AG04449 (cell line): ENCODE measurements at regions not wholly inside any gene's neighbourhood (a gene's known extent, or its start where the extent isn't known, plus 50 kb on each side); places are given as distances from the start of the nearest gene placed in this dataset.

Experiments
- CTCF ChIA-PET: fragments of 350-600 bp; formaldehyde crosslinking; extraction: SDS; loops from one replicate; lab custom pipeline; 2021; ENCODE audit warnings: antibody characterized with exemption; lab: Yijun Ruan, JAX
- POLR2A ChIA-PET: fragments of 400-600, 350-600 bp; formaldehyde crosslinking; extraction: SDS; loops from one replicate; lab custom pipeline; 2020; ENCODE audit warnings: antibody characterized with exemption, inconsistent platforms; lab: Yijun Ruan, JAX
- DNase-seq: peaks from one replicate; pipeline ENCODE4 v3.0.0-alpha.2; 2010; ENCODE audit warnings: low read depth, low spot score
- H3K4me3 ChIP-seq: 2 replicates; pipeline ENCODE4 v1.5.1; 2011; ENCODE audit warnings: low read depth, mild to moderate bottlenecking, control low read depth, low read length
- CTCF ChIP-seq: IDR thresholded peaks from one replicate; pipeline ENCODE4 v1.5.1; 2011; ENCODE audit warnings: mild to moderate bottlenecking, moderate library complexity, low read length, control low read depth, inconsistent platforms; ENCODE audit not compliant: insufficient read depth; ENCODE audit errors: missing control alignments

GRCh38 chr7:109094-109493 lies 83.3 kb upstream of the FAM20C start:
- no peak for DNase-seq
- no peak overlapping the region for H3K4me3 ChIP-seq
- ChIA-PET CTCF (interaction anchor here (1.2 kb wide), 1 partner anchor 8 kb away, joined by 3 read pairs; no protein-coding TSS in a partner anchor), POLR2A (no interaction called here)
- no peak for TF ChIP-seq CTCF

- no peak for DNase-seq
- ChIA-PET POLR2A (no interaction called here), CTCF (interaction anchor here (1.2 kb wide), 1 partner anchor 9 kb away, joined by 3 read pairs; no protein-coding TSS in a partner anchor)
- H3K4me3 ChIP-seq: no peak overlapping the region
- TF ChIP-seq CTCF: no peak
These were observed 82.3 kb upstream of the FAM20C start for GRCh38 chr7:109898-110556.

DNA sequence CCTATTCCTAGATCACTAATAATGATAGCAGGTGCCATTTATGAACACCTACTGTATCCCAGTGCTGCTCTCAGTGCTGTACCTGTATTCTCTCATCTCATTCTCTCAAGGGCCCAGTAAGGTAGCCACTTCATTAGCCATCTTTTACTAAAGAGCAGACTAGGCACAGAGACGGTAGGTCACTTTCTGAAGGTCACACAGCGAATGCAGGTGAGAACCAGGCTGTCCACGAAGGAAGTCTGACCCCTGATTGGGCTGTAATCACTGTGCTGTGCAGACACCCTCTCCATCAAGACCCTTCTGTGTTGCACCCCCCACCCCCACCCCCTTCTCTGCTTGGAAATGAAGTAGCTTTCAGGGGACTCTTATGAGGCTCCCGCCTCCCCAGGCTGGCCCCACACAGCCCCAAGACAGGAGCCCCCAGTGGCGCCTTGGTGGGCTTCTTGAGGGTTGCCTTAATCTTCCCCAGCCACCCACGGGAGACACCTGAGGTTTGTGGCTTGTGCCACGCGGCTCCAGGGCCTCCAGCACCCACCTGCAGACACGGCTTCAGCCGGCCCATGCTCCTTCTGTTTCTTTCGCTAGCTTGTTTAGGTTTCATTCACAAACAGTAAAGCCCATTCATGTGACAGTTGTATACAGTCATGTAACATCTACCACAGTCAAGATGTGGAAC lies 81.7 kb upstream of the FAM20C start:
- ChIA-PET CTCF (no interaction called here), POLR2A (no interaction called here)
- H3K4me3 ChIP-seq: no peak overlapping the region
- no peak for DNase-seq
- TF ChIP-seq CTCF: no peak

- H3K4me3 ChIP-seq: no peak overlapping the region
- TF ChIP-seq CTCF: no peak
- CTCF ChIA-PET: no interaction called here
- POLR2A ChIA-PET: no interaction called here
- DNase-seq: no peak
These were observed 80.8 kb upstream of the FAM20C start for GRCh38 chr7:111591-111990.

- no peak for DNase-seq
- H3K4me3 ChIP-seq: no peak overlapping the region
- CTCF ChIA-PET: no interaction called here
- TF ChIP-seq CTCF: no peak
- POLR2A ChIA-PET: no interaction called here
These were observed 79.5 kb upstream of the FAM20C start for GRCh38 chr7:112881-113280.

DNA sequence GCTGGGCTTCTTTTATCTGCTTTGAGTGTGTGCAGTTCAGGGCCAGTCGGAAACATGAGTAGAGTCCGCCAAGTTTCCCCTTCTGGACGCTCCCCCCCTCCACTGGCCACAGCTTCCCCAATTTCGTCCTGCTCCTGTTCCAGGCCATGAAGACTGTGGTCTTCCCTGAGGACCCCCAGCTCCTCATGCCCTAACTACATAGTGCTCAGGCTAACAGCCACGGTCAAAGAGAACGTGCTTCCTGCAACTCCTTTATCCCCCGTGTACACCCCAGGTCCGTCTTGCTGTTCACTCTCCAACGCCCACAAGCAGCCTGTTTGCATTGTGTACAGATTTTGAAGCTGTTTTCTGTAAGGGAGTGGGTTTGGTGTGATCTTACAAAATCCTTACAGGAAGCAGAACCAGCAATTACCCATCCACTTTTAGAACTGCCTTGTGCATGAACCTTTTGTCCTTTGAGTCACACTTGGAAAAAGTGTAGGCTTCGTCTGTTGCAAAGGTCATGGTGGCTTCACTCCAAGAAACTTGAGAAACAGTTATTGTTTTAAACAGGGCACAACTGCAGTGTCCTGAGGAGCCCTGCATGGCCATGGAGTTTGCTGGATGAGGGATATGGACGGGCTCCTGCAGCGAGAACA lies 77.0 kb upstream of the FAM20C start:
- POLR2A ChIA-PET: no interaction called here
- CTCF ChIA-PET: no interaction called here
- H3K4me3 ChIP-seq: no peak overlapping the region
- TF ChIP-seq CTCF: no peak
- no peak for DNase-seq
